Anterior cingulate cortex (tissue), 58 donors: ENCODE measurements at regions not wholly inside any gene's neighbourhood (a gene's known extent, or its start where the extent isn't known, plus 50 kb on each side); places are given as distances from the start of the nearest gene placed in this dataset.
"Not testable (repeated sequence)": the region's sequence is repeated elsewhere in the genome, so short reads cannot be mapped to it uniquely, and the experiment has no call there.

ENCODE experiments used
- DNase-seq, 58 donors: peaks; one replicate each; lab custom pipeline; 2025; lab: John Stamatoyannopoulos, UW

DNA sequence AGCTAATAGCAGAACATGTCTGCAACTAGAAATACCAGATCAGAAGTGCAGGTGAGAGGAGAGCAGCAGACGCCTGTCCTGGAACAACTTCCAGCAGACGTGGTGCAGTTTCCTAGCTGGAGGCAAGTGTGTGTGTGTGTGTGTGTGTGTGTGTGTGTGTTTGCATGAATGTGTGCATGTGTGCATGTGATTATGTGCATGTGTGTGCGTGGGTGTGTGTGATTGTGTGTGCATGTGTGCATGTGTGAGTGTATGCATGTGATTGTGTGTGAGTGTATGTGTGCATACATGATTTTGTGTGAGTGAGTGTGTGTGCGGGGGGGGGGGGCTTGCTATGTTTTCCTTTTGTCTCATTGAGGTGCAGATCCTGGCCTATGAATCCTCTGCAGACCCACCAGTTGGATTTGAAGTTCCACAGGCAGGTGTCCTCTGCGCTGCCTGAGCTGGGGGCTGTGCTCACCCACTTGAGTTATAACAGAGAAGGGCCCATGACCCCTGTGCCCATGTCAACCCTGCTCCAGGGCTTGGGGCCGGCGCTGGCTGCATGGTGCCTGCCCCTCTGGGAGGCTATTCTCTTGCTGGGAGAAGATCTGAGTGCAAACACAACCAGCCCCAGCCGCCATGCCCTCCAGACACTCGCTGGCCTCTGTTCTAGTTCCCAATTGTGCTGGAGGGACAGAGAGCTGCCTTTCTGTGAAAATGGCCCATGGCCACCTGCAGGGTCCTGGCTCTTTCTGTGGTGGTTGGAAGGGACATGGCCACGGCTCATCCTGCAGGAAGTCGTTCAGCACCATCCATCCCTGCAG, 821.3 kb downstream of the BRD1 start:
- DNase-seq = no peak

GRCh38 chr22:49005557-49005956, 822.1 kb downstream of the BRD1 start:
- DNase-seq = no peak

GRCh38 chr22:49004484-49005399, 822.9 kb downstream of the BRD1 start:
- DNase-seq = no peak

- DNase-seq = not testable (repeated sequence)
Observed at GRCh38 chr22:48997605-48998004, 830.1 kb downstream of the BRD1 start.

DNA sequence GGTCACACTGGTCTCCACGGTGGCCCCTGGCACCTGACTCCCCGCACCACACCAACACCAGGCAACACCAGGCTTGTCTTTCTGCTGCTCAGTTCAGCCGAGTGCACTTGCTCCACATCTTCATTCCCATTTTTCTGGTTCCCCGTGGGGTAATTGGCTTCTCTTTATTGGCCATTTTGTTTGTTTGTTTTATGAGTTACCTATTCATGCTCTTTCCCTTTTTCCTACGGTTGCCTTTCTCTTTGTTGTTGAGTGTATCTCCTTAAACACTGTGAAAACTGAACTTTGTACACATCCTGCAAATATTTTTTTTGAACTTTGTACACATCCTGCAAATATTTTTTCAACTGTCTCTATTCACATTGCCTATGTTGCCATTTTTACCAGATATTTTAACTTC, 834.0 kb downstream of the BRD1 start:
- DNase-seq = no peak

- DNase-seq = no peak
Observed at GRCh38 chr22:48984639-48985038, 843.0 kb downstream of the BRD1 start.

DNA sequence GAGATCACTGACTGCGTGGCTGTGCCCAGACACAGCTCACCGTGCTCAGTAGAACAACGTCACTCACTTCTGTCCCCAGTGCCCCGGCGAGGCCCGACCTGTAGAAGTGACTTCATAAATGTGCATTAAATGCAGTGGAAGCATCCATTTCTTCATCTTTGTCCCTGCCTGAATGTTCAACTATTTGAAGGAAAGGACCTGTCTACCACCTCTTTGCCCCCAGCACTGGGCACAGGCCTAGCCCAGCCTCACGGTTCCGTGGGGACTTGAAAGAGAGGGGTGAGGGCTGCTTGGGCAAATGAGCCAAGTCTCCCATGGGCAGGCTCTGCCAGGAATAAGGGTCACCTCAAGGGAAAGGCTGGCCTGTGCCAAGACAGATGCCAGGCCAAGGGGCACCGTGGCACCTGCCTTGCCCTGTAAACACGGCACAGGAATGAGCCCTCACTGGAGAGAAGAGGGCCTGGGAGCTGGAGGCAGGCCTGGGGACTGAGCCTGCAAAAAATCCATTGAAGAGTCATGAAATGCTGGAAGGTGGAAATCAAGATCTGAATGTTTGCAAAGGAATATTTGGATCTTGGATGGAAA, 845.3 kb downstream of the BRD1 start:
- no peak for DNase-seq

DNA sequence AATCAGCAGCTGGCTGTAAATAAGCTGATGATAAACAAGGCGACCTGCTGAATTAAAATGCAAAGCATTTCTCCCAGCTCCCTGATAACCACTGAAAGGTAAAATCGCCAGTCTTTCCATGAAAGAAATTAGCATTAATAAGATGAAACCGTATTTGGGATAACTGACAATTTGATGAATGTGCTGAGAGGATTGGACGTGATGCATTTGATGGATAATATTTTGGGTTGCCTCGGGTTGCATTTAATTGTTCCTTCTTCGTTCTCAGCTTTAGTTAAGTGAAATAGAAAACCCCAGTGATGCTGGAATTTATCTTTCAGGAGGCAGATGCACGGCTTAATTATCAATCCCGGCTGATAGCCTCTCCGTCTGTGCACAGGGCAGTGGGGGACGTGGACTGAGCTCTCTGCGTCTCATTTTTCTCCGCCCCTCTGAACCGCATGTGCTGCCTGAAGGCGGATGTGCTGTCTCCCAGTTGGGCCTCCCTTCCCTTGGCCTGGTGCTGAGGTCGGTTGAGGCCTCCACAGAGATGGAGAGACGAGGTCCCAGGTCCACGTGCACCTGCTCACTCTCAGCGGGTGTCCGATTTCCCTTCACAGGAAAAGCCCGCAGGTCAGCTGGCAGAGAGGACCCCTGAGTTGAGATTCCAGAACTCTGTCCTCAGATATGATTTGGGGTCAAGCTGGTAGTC, 846.2 kb downstream of the BRD1 start:
- DNase-seq = no peak

- peak in 1 of 58 donors; percentile 8 for DNase-seq
Observed at GRCh38 chr22:48980918-48981317, 846.8 kb downstream of the BRD1 start.

DNA sequence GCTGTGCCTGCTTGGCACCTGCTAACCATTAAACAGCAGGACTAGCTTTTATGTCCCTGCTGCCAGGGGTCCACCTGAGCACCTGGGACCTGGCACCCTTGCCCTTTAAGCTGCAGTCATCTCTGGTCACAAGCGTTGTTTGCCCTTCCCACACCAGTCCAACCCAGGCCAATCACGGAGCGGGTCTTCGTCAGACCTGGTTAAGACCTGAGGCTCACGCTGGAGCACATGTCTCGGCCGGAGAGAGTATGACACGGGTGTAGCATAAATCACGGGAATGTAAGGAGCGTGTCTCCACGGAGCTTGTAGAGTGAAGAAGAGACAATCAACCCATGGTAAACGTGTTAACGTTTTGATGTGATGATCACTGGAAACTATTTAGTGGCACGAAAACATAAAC, 847.3 kb downstream of the BRD1 start:
- no peak for DNase-seq

- no peak for DNase-seq
Observed at GRCh38 chr22:48979482-48979881, 848.2 kb downstream of the BRD1 start.

DNA sequence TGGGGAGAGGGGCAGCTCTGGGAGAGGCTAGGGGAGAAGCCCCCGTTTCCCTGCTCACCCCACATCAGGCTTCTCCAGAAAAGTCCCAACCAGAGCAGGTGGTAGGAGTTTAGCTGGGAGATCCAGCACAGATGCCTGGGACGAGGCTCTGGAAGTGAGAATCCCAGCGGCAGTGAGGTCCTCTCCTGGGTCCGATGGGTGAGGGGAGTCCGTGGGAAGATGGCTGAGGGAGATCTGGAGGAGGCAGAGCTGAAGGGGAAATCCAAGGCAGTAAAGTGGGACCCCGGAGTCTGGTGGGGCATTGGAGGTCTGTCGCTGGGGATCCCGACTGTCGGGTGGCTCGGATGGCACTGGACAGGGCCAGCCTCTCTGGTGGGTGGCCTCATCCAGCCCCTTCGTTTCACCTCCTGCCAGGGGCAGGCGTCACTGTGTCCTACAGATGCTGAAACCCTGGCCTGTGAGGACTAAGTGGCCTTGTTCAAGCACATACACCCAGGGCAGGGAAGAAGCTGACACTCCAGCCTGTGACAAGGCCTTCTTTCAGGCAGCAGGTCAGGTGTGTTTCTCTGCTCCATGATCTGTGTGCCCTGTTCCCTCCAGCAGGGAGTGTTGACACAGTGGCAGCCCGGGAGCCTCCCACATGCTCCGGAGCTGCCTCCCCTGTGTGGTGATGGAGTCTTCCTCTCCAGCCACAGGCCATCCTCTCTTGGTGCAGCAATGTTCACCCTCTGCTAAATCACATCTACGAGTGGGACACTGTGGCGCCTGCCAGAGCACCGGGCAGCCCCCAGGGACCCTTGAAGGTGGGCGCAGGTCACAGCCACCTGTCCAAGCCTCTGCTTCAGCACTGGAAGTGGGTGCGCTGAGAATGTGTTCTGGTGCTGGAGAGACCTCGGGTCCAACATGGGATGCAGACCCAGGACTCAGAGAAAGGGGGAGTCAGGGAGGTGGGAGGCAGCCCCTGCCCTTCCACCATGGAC, 850.8 kb downstream of the BRD1 start:
- no peak for DNase-seq

DNA sequence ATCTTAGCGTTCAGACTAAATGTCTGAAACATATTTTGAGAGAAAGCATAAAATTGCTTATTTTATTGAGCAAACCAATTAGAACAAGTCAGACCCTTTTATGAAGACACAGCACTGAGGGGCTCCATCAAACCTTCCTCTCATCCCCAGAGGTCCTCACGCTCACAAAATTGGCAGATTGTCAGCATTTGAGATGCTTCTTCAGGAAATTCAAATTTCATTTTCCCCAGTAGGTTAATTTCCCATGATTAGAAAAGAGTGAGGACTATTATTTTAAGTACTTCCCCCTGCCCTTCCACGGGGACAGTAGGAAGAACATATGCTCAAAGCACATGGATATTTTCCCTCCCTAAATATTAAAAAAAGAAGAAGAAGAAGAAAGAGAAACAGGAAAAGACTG, 851.8 kb downstream of the BRD1 start:
- no peak for DNase-seq

- no peak for DNase-seq
Observed at GRCh38 chr22:48975316-48975741, 852.3 kb downstream of the BRD1 start.

GRCh38 chr22:48974443-48975315, 853.0 kb downstream of the BRD1 start:
- no peak for DNase-seq

DNA sequence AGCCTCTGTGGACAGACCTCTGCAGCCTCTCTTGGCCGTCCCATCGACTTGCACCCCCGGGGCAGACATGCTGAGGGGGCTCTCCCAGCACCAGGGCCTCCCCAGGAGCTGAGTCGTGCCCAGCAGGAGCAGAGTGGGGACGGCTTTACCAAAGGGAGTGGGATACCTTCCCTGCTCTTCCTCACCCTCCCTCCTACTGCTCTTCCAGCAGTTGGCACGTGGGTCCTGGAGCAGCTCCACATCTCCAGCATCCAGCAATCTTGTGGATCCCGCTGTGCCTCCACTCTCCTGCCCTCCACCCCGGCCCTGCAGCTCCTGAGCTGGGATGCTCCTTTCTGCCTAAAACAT, 854.0 kb downstream of the BRD1 start:
- DNase-seq = no peak

DNA sequence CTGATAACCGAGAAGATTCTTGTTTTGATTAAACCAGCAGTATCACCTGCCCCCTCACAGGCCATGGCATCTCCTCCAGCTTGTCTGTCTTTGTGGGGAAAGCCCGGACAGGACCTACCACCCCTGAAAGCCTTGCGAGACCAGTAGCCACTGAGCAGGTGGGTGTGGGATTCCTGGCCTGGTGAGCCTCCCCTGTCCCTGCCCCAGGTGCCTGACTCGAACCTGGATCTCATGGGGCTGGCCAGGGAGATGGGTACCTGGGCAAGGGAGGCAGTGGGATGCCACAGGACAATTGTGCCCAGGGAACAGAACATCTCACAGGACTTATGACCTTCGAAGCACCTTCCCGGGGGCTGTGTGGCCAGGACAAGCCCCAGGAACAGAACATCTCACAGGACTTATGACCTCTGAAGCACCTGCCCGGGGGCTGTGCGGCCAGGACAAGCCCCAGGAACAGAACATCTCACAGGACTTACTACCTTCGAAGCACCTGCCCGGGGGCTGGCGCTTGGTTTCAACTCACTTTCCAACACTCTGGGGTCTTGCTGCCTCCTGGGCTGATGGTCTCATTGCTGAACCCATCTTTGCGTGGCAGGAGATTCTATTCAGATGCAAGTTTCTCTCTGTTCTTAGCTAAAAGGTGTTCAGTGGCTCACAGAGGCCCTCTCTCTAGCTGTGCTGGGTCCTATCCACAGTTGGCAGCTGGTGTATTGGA, 854.5 kb downstream of the BRD1 start:
- no peak for DNase-seq
